Urothelium cell line (cell line): ENCODE measurements at regions not wholly inside any gene's neighbourhood (a gene's known extent, or its start where the extent isn't known, plus 50 kb on each side); places are given as distances from the start of the nearest gene placed in this dataset.
"Not testable (repeated sequence)": the region's sequence is repeated elsewhere in the genome, so short reads cannot be mapped to it uniquely, and the experiment has no call there.

Source experiments
- DNase-seq: peaks from one replicate; pipeline ENCODE4 v3.0.0; 2011; ENCODE audit warnings: low spot score, mixed read lengths
- FAIRE-seq: peaks from 2 replicates; lab custom pipeline; 2011; peaks lifted over from hg19 to GRCh38; lab: Jason Lieb, UNC

DNA sequence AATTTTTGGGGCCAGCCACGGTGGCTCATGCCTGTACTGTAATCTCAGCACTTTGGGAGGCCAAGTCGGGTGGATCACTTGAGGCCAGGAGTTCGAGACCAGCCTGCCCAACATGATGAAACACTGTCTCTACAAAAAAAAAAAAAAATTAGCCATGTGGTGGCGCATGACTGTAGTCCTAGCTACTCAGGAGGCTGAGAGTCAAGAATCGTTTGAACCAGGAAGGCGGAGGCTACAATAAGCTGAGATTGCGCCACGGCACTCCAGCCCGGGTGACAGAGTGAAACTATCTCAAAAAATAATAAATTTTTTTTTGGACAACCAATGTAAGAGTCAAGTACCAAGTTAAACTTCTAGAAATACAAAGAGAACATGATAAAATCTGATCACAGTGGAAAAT is 164.6 kb downstream of the AVL9 start:
- FAIRE-seq (no peak), DNase-seq (no peak)

DNA sequence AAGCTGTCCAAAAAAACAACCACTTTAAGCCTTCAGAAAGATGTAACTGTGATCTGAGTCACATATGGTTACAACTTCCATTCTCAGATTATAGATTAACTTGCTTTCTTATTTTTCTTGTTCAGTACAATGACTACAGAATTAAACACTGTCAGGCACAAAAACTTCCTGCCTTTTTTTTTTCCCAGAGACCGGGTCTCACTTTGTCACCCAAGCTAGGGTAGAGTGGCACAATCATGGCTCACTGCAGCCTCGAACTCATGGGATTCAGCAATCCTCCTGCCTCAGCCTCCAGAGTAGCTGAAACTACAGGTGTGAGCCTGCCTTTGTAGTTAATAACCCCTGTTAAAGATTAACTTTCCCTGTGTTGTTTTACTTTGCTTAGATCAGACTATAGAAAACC is 163.2 kb downstream of the AVL9 start:
- DNase-seq = no peak
- FAIRE-seq = no peak

DNA sequence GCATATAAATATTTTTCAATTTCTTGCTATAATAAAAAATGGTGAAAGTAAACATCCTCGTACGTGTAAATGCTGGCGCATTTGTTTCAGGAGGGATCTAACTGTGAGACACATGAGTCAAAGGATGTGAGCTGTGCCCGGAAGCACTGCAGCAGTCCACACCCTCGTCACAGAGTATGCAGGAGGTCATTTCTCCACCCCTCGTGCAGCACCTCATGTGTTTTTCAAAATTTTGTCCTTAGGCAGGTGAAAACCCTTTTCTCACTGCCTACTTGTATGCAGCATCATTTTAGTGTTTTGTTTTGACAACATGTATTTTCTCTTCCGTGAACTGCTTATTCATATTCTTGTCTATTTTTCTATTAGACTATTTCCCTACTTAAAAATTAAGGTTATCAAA is 162.7 kb downstream of the AVL9 start:
- DNase-seq (peak; percentile 44), FAIRE-seq (no peak)

DNA sequence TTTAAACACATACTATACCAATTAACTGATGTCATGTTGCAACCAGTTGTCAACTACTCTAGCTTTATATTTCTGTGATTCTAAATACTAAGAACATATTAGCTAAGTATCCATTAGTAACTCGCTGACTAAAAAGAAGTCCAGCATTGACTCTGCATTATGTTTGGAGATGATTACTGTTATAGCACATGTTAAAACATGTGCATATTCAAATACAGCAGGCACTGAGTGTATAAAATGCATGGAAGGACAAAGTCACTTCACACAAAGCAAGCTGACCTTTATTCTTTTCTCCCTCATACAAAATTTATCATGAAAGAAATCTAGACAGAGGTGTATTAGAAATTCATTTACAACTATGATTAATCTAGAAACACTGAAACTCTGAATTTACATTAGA is 159.3 kb downstream of the AVL9 start:
- not testable (repeated sequence) for FAIRE-seq, DNase-seq

DNA sequence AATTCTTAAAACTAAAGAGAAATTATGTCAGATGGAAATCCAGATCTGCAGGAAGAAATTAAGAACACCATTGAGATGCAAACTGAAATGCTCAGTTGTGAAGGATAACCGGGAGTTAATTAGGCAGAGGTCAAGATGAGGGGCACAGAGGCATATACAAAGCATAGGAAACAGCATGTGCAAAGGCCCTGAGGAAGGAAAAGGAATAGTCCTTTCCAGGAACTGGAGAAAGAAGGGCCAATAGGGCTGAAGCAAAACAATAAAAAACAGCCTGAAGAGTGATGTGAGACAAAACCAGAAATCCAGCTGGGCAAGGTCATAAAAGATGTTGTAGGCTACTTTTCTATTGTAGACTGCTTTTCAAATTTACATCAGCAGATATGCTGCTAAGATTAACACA is 155.1 kb downstream of the AVL9 start:
- FAIRE-seq, DNase-seq: not testable (repeated sequence)

DNA sequence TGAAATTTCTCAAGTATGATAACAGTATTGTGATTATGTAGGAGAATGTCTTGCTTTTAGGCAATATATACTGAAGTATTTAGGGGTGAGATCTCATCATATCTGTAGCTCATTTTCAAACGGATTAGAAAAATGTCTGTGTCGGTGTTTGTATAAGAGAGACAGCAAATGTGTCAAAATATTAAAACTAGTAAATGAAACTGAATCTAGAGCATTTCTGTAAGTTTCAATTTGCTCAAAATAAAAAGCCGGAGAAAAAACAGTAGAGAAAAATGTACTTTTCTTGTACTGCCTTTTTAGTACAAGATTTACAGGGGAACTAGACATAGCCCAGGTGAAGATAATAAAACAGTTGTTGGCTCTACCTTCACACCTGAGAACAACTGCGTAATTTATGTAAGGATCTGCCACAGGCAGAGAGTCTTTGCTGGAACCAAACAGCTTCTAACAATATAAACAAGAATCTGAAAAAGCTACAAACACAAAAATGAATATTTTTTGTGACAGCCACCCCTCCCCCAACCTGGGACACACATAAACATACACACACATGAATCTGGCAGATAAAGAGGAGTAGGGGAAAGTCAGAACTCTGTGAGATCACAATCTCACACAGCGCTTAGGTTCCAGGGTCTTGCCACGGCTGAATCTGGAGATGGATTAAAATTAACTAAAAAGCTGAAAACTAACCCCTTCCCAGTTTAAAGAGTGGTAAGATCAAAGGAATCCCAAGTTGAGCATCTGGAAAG is 153.3 kb downstream of the AVL9 start:
- FAIRE-seq (no peak), DNase-seq (no peak)

DNA sequence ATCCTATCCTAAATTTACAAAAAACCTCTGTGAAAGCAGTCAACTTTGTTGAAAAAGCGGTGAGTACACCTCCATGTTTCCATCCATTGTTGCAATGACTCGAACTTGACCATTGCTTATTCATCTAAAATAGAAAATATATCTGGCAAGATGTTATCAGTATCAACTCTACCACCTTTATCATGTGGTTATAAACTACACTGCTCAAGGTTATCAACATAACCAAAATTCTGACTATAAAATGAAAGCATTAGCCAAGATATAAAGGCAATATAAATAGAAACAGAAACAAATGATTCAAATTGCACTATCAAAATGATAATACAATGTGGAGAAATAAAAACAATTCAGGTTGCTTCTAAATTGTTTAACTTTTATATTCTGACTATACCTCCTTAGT is 150.0 kb downstream of the AVL9 start:
- not testable (repeated sequence) for FAIRE-seq, DNase-seq

DNA sequence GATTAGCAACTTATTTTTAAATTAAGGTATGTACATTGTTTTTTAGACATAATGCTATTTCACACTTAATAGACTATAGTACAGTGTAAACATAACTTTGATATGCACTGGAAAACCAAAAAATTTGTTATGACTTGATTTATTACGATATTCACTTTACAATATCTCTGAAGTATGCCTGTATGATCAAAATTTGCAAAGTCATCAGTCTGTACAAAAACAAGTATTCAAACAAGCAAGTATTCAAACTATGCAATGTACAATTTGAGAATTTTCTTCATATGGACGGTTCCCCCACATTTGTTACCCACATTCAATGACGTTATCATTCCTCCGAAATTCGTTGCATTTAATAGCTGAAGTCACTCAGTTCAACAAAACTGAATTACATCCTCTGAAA is 147.9 kb downstream of the AVL9 start:
- FAIRE-seq = no peak
- no peak for DNase-seq

DNA sequence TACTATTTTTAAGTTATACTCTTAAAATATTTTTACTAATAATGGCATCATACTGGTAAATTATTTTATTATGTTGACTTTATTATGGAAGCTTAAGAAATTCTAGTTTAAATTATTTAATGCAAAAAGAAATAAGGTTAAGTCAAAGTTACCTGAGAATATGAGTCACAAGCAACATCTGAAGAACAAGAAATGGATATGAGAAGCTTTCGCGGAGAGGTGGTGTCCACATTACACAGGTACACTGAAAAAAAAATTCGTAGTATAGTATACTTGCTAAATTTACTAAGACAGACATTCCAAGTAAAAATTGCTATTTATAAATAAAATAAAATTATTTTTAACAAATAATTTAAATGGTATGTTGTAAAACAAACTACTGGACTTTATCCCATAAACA is 143.8 kb downstream of the AVL9 start:
- no peak for DNase-seq
- no peak for FAIRE-seq

DNA sequence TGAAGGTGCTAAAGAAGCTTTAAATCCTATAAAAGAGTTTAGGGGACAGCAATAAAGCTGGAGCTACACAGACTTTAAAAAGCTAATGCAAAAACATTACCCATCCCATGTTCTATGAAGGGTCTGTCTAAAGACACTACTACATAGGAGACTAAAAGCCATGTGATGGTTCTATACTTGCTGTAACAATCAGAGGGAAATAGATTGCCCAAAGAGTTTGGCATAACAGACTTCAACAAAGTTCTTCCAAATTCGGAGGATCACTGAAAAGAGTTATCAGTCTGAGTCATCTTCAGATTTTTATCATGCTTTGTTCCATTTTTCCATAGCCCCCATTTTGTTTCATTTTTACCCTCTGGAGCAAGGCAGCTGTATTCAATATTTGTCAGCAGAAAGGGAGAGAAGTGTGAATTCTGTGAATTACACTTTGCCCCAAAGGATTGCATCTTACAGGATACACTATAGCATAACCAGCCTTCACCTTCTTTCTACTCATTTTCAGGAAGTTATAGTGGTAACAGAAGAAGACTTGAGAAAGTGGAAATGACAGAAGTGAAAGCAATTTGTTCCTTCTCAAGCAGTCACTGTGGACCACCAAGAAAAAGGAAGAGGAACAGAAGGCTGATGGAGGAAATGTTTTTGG is 143.3 kb downstream of the AVL9 start:
- DNase-seq, FAIRE-seq: not testable (repeated sequence)
